Gastroesophageal sphincter (tissue), 4 donors: ENCODE measurements at regions not wholly inside any gene's neighbourhood (a gene's known extent, or its start where the extent isn't known, plus 50 kb on each side); places are given as distances from the start of the nearest gene placed in this dataset.

Source experiments
- ATAC-seq: fragments of 150-250 bp; one replicate; pipeline ENCODE4 v1.9.1; 2016; ENCODE audit warnings: mild to moderate bottlenecking, moderate library complexity
- H3K27ac ChIP-seq, 4 donors: fragments of 200-600 bp; sonication (generic) in 3 of 4; 1 replicate in 3 of 4; 2 replicates in 1 of 4; pipeline ENCODE4 v1.5.1; 2016 to 2019
- H3K27me3 ChIP-seq: fragments of 200-600 bp; sonication (generic); one replicate; pipeline ENCODE4 v1.5.1; 2019
- H3K36me3 ChIP-seq, 2 donors: fragments of 200-600 bp; sonication (generic); one replicate each; pipeline ENCODE4 v1.5.1; 2019; ENCODE audit warnings: control low read depth in 1 of 2
- H3K4me1 ChIP-seq, 3 donors: fragments of 200-600 bp; sonication (generic); 1 replicate in 2 of 3; 2 replicates in 1 of 3; pipeline ENCODE4 v1.5.1; 2016 to 2019; ENCODE audit warnings: control low read depth in 2 of 3
- H3K4me3 ChIP-seq, 2 donors: fragments of 200-600 bp; sonication (generic); one replicate each; pipeline ENCODE4 v1.5.1; 2019; ENCODE audit warnings: mild to moderate bottlenecking in 1 of 2, moderate library complexity in 1 of 2
- H3K9me3 ChIP-seq, 3 donors: fragments of 200-600 bp; sonication (generic); one replicate each; pipeline ENCODE4 v1.5.1; 2017 to 2019; ENCODE audit warnings: control low read depth in 2 of 3
- EP300 ChIP-seq: sonication (generic); formaldehyde crosslinking; IDR thresholded peaks from one replicate; pipeline ENCODE4 v1.6.1; 2017; ENCODE audit warnings: antibody characterized with exemption, mild to moderate bottlenecking
- POLR2A ChIP-seq, 2 donors: fragments of 450-650 bp; IDR thresholded peaks; one replicate each; pipeline ENCODE4 v1.6.1; 2017; ENCODE audit warnings: antibody characterized with exemption in 2 of 2, mild to moderate bottlenecking in 2 of 2, moderate library complexity in 1 of 2
- POLR2AphosphoS5 ChIP-seq: sonication (generic); formaldehyde crosslinking; IDR thresholded peaks from one replicate; pipeline ENCODE4 v1.6.1; 2017; ENCODE audit warnings: antibody characterized with exemption
- WGBS, 2 donors: methylation state at CpG; one replicate each; pipeline ENCODE4 v1.1.5; 2018; ENCODE audit warnings: low coverage in 1 of 2; 5-methylcytosine and 5-hydroxymethylcytosine counted together
- TF ChIP-seq, protein P1 (sequence below), 4 experiments: fragments of 200-600 bp in 2 of 4; fragments of 450-650 bp in 2 of 4; sonication (generic) in 1 of 4; IDR thresholded peaks; one replicate each; pipeline ENCODE4 v1.5.1; 2017 to 2019; ENCODE audit warnings: antibody characterized with exemption in 4 of 4, mild to moderate bottlenecking in 2 of 4, moderate library complexity in 2 of 4

DNA sequence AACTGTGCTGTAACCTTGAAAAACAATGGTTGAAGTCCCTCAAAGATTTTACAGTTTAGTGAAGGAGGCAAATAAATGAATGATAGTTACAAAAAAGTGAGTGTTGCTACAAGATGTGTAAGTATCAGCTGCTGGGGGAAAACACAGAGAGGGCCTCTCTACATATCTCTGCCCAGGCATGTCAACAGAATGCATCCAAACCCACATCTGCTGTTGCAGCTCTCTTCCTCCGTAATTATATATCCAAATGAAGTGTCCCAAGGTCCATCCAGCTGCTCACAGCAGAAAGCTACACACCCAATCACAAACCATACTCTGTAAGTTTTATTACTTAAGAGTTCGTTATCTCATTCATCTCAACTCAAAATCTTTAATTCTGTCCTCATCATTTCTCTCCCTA, 584.6 kb downstream of the ANXA1 start:
- 69 to 76% methylated on average over 2 of the region's 2 CpGs for WGBS, 2 donors
- Histone ChIP-seq H3K4me1 (no peaks in the 10 kb centered on the region), H3K4me3 (no peak overlapping the region), H3K27me3 (no peaks in the 10 kb centered on the region), H3K36me3 (no peaks in the 10 kb centered on the region), H3K9me3 (no peaks in the 10 kb centered on the region), H3K27ac (no peak overlapping the region)
- TF ChIP-seq EP300 (no peak), POLR2A (IDR thresholded peaks at IDR 0.05) (no peak), POLR2AphosphoS5 (no peak)
- TF ChIP-seq, protein P1, sequence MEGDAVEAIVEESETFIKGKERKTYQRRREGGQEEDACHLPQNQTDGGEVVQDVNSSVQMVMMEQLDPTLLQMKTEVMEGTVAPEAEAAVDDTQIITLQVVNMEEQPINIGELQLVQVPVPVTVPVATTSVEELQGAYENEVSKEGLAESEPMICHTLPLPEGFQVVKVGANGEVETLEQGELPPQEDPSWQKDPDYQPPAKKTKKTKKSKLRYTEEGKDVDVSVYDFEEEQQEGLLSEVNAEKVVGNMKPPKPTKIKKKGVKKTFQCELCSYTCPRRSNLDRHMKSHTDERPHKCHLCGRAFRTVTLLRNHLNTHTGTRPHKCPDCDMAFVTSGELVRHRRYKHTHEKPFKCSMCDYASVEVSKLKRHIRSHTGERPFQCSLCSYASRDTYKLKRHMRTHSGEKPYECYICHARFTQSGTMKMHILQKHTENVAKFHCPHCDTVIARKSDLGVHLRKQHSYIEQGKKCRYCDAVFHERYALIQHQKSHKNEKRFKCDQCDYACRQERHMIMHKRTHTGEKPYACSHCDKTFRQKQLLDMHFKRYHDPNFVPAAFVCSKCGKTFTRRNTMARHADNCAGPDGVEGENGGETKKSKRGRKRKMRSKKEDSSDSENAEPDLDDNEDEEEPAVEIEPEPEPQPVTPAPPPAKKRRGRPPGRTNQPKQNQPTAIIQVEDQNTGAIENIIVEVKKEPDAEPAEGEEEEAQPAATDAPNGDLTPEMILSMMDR (IDR thresholded peaks at IDR 0.05): no peak
- no peak for ATAC-seq

DNA sequence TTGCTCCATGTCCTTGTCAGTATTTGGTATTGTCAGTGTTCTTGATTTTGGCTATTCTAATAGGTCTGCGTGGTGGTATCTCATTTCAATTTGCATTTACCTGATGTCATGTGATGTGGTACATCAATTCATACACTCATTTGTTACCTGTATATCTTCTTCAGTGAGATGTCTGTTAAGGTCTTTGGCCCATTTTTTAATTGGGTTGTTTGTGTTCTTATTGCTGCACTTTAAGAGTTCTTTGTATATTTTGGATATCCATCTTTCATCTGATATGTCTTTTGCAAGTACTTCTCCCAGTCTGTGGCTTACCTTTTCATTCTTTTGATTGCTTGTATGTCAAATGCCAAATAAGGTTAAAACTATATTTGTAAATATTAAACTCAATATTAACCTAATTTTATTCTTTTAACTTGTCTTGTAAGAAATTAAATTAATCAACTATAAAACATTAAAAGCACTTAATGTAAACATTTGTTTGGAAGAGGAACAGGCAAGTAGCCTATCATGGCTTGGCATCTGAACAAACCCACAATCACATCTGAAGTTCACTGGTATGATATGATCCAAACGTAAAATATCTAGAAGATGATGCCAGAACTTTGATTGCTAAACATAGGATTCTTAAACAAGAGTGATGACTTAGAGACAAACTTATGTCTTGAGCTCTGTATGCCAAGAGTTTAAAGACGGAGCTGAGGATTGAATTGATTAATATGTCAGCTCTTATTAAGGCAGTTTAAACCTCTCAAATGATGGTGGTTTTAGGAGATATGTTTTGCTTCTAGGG, 587.3 kb downstream of the ANXA1 start:
- no peak for TF ChIP-seq EP300
- no peak for TF ChIP-seq POLR2AphosphoS5
- no peak for TF ChIP-seq POLR2A (IDR thresholded peaks at IDR 0.05)
- TF ChIP-seq, protein P1 (IDR thresholded peaks at IDR 0.05): no peak
- Histone ChIP-seq H3K36me3 (no peaks in the 10 kb centered on the region), H3K4me1 (no peaks in the 10 kb centered on the region), H3K4me3 (no peak overlapping the region), H3K27me3 (no peaks in the 10 kb centered on the region), H3K27ac (no peak overlapping the region), H3K9me3 (no peaks in the 10 kb centered on the region)
- no peak for ATAC-seq
- WGBS, 2 donors: 44 to 68% methylated on average over 3 of the region's 3 CpGs

DNA sequence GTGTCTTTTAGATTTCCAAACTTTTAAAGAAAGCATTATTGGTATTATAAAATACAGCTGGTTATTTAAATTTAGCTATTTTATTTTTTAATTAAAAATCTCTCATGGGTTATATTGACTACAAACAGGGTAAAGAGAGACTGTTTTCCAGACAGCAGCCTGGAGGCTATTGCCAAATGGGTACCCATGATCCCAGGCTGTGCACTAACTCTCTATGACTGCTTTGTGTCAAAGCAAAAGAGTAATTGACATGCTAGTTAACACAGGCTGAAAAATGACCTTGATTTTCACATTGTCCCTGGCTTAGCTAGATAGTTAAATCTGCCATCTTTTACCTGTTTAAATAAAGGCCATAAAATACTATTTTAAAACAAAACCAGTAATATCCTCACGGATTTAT, 589.7 kb downstream of the ANXA1 start:
- 30 to 40% methylated on average over 1 of the region's 1 CpG for WGBS, 2 donors
- ATAC-seq: no peak

DNA sequence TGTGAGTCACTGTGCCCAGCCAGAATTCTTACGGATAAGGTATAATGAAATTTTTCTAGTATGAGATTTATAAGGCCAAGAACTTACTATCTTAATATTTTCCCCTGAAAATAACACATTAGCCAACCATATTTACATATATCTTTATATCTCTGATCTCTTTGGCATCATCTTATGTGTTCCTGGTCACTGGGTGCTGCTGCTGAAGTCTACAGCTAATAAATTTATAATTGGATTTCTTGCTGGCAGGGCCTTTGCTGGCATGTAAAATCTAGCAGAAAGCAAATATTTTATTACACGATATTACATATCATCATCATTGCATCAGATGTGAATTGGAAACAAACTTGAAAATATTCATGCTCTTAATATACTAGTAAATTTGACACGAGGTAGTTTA, 590.7 kb downstream of the ANXA1 start:
- Histone ChIP-seq H3K27me3 (no peaks in the 10 kb centered on the region), H3K36me3 (no peaks in the 10 kb centered on the region), H3K27ac (no peak overlapping the region), H3K9me3 (peaks cover 0 to 13% (median 0%) of the 10 kb centered on the region in 3 donors), H3K4me3 (no peak overlapping the region), H3K4me1 (no peaks in the 10 kb centered on the region)
- TF ChIP-seq POLR2AphosphoS5 (no peak), EP300 (no peak), POLR2A (IDR thresholded peaks at IDR 0.05) (no peak)
- TF ChIP-seq, protein P1 (IDR thresholded peaks at IDR 0.05): no peak
- WGBS, 2 donors: 76 to 80% methylated on average over 3 of the region's 3 CpGs
- no peak for ATAC-seq

More for the DNA sequence above, 589.7 kb downstream of the ANXA1 start:
- TF ChIP-seq, protein P1 (IDR thresholded peaks at IDR 0.05): no peak
- TF ChIP-seq POLR2AphosphoS5: no peak
- TF ChIP-seq EP300: no peak
- no peak for TF ChIP-seq POLR2A (IDR thresholded peaks at IDR 0.05)
- peaks cover 0 to 9% (median 0%) of the 10 kb centered on the region in 3 donors for H3K9me3 ChIP-seq
- H3K36me3 ChIP-seq: no peaks in the 10 kb centered on the region
- H3K4me1 ChIP-seq: no peaks in the 10 kb centered on the region
- no peak overlapping the region for H3K4me3 ChIP-seq
- no peak overlapping the region for H3K27ac ChIP-seq
- no peaks in the 10 kb centered on the region for H3K27me3 ChIP-seq

DNA sequence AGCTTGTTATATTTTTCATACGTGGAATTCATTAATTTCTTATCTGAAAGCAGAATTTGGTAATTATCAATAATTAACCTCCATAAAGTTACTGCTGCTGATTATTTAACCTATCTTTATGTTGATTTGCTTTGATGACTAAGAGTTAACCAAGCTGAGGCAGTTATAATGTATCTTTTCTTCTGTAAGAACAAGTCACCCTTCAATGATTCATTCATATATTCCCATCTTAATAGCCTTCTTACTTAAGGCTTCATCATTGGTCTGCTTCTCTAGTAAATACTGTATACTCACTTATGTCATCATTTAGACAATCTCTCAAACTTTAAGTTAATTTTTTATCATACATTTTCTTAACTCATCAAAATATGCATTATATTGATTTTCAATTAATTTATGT, 592.2 kb downstream of the ANXA1 start:
- H3K27me3 ChIP-seq: no peaks in the 10 kb centered on the region
- H3K4me3 ChIP-seq: no peak overlapping the region
- no peaks in the 10 kb centered on the region for H3K36me3 ChIP-seq
- H3K9me3 ChIP-seq: peaks cover 0 to 13% (median 0%) of the 10 kb centered on the region in 3 donors
- no peak overlapping the region for H3K27ac ChIP-seq
- no peaks in the 10 kb centered on the region for H3K4me1 ChIP-seq
- WGBS, 2 donors: 58 to 63% methylated on average over 1 of the region's 1 CpG
- ATAC-seq: no peak
- TF ChIP-seq, protein P1 (IDR thresholded peaks at IDR 0.05): no peak
- TF ChIP-seq POLR2A (IDR thresholded peaks at IDR 0.05) (no peak), EP300 (no peak), POLR2AphosphoS5 (no peak)
